Astrocyte (in vitro differentiated cells and primary cell): ENCODE measurements at regions not wholly inside any gene's neighbourhood (a gene's known extent, or its start where the extent isn't known, plus 50 kb on each side); places are given as distances from the start of the nearest gene placed in this dataset.
"Not testable (repeated sequence)": the region's sequence is repeated elsewhere in the genome, so short reads cannot be mapped to it uniquely, and the experiment has no call there.

ENCODE experiments used
- CTCF ChIP-seq: IDR thresholded peaks from 2 replicates; pipeline ENCODE4 v1.5.1; 2011; ENCODE audit warnings: low read depth, mild to moderate bottlenecking, inconsistent platforms, low read length, moderate library complexity; ENCODE audit not compliant: insufficient read depth
- EZH2 ChIP-seq: IDR thresholded peaks from 2 replicates; pipeline ENCODE4 v1.6.1; 2012; ENCODE audit warnings: mild to moderate bottlenecking, low read length, inconsistent platforms; ENCODE audit not compliant: insufficient read depth

GRCh38 chr18:15066434-15066833, 318.5 kb downstream of the ANKRD30B start:
- TF ChIP-seq CTCF, EZH2: not testable (repeated sequence)
